SJCRH30 (cell line): ENCODE measurements at regions not wholly inside any gene's neighbourhood (a gene's known extent, or its start where the extent isn't known, plus 50 kb on each side); places are given as distances from the start of the nearest gene placed in this dataset.

ENCODE experiments used
- DNase-seq, 2 experiments: peaks; one replicate each; pipeline ENCODE4 v3.0.0-alpha.2; 2015 to 2020
- H3K27ac ChIP-seq: fragments of 250-450 bp; sonication (Bioruptor Pico); 2 replicates; pipeline ENCODE4 v1.5.1; 2020; ENCODE audit warnings: mild to moderate bottlenecking, moderate library complexity
- H3K27me3 ChIP-seq: fragments of 250-450 bp; sonication (Bioruptor Pico); 2 replicates; pipeline ENCODE4 v1.5.1; 2020; ENCODE audit warnings: mild to moderate bottlenecking, moderate library complexity
- H3K36me3 ChIP-seq: fragments of 250-450 bp; sonication (Bioruptor Pico); 2 replicates; pipeline ENCODE4 v1.5.1; 2020; ENCODE audit warnings: mild to moderate bottlenecking, moderate library complexity
- H3K4me1 ChIP-seq: fragments of 250-450 bp; sonication (Bioruptor Pico); 2 replicates; pipeline ENCODE4 v1.5.1; 2020; ENCODE audit warnings: mild to moderate bottlenecking, moderate library complexity
- H3K4me3 ChIP-seq: fragments of 250-450 bp; sonication (Bioruptor Pico); 2 replicates; pipeline ENCODE4 v1.5.1; 2020; ENCODE audit warnings: mild to moderate bottlenecking, moderate library complexity
- H3K9me3 ChIP-seq: fragments of 250-450 bp; sonication (Bioruptor Pico); replicated peaks from 2 replicates; pipeline ENCODE4 v1.5.1; 2020; ENCODE audit warnings: mild to moderate bottlenecking, moderate library complexity

DNA sequence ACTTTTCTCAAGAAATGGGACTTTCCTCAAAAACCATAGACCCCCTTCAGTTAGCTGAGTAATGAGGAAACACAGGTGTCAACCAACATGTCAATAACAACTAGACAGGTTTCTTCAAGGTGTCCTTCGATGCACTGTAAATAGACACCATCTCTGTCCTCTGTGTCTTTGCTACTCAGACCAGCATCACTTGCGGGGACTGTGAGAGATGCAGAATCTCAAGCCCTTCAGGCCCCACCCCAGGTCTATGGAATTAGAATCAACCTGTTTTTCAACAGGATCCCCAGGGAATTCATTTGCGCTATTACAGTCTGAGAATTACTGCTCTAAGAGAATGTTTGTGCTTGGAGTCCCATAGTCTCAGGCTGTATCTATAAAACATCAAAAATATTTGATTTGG, 469.9 kb downstream of the COG6 start:
- Histone ChIP-seq H3K27me3 (no peaks in the 10 kb centered on the region), H3K4me1 (peaks cover 20% of the 10 kb centered on the region), H3K27ac (no peak overlapping the region), H3K36me3 (no peaks in the 10 kb centered on the region), H3K4me3 (no peak overlapping the region), H3K9me3 (no peaks in the 10 kb centered on the region)
- DNase-seq: no peak

DNA sequence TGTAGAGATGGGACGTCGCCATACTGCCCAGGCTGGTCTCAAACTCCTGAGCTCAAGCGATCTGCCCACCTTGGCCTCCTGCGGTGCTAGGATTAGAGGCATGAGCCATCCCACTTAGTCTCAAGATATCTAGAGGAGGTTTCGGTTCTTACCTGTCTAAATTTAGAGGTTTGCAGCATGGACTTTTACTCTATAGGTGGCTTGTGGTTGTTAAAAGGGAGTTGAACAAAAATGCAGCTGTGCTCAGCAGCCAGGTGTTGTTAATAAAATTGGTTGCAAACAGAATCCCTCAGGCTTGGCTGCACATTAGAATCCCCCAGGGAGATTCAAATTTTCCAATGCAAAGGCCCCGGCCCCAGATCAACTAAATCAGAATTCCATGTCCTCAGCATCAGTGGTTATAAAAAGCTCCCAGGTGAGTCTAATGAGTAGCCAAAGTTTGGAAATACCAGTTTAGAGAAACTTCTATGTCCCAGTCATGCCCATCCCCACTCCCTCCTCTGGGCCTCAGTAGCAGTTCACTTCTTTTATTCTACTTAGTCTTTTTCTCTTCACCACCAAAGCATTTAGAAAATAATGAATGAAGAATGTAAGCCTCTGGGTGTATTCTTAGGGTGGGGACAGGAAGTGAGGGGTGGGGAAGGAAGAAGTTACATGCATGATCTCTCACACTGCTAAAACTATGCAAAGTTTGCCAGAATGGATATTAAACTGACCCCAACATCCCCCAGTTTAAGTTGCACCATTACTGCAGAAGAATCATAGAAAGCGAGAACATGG, 471.0 kb downstream of the COG6 start:
- H3K9me3 ChIP-seq: no peaks in the 10 kb centered on the region
- no peak for DNase-seq
- peaks cover 15% of the 10 kb centered on the region for H3K4me1 ChIP-seq
- no peaks in the 10 kb centered on the region for H3K27me3 ChIP-seq
- H3K36me3 ChIP-seq: no peaks in the 10 kb centered on the region
- H3K27ac ChIP-seq: no peak overlapping the region
- no peak overlapping the region for H3K4me3 ChIP-seq

GRCh38 chr13:40127476-40127875, 472.0 kb downstream of the COG6 start:
- Histone ChIP-seq H3K4me3 (no peak overlapping the region), H3K4me1 (peaks cover 5% of the 10 kb centered on the region), H3K9me3 (no peaks in the 10 kb centered on the region), H3K27me3 (no peaks in the 10 kb centered on the region), H3K27ac (no peak overlapping the region), H3K36me3 (no peaks in the 10 kb centered on the region)
- DNase-seq: no peak

DNA sequence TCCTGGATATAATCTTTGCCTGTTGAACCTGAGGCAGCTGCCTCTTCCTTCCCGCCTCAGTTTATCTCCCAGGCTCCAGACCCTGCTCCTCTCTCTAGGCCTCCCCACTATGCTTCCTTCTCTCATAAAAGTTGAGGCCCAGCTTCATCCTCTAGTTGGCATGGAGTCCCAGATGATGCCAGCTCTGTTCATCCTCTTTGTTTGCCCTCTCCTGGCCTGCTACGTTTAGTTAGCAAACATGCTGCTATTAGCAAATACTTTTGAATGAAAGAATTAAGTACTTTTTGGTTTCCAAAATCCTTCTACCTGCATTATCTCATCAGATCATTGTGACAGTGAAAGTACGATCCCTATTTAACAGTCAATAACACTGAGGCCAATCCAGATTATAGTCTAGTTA, 472.5 kb downstream of the COG6 start:
- peaks cover 4% of the 10 kb centered on the region; the same call in 1 of the 2 replicates for H3K4me1 ChIP-seq
- H3K9me3 ChIP-seq: no peaks in the 10 kb centered on the region
- H3K27me3 ChIP-seq: no peaks in the 10 kb centered on the region
- H3K36me3 ChIP-seq: no peaks in the 10 kb centered on the region
- no peak for DNase-seq
- no peak overlapping the region for H3K4me3 ChIP-seq
- H3K27ac ChIP-seq: no peak overlapping the region

- DNase-seq: no peak
- Histone ChIP-seq H3K27ac (no peak overlapping the region), H3K4me3 (no peak overlapping the region), H3K27me3 (no peaks in the 10 kb centered on the region), H3K4me1 (no peaks in the 10 kb centered on the region), H3K9me3 (no peaks in the 10 kb centered on the region), H3K36me3 (no peaks in the 10 kb centered on the region)
These were observed 474.0 kb downstream of the COG6 start for GRCh38 chr13:40129467-40129866.

DNA sequence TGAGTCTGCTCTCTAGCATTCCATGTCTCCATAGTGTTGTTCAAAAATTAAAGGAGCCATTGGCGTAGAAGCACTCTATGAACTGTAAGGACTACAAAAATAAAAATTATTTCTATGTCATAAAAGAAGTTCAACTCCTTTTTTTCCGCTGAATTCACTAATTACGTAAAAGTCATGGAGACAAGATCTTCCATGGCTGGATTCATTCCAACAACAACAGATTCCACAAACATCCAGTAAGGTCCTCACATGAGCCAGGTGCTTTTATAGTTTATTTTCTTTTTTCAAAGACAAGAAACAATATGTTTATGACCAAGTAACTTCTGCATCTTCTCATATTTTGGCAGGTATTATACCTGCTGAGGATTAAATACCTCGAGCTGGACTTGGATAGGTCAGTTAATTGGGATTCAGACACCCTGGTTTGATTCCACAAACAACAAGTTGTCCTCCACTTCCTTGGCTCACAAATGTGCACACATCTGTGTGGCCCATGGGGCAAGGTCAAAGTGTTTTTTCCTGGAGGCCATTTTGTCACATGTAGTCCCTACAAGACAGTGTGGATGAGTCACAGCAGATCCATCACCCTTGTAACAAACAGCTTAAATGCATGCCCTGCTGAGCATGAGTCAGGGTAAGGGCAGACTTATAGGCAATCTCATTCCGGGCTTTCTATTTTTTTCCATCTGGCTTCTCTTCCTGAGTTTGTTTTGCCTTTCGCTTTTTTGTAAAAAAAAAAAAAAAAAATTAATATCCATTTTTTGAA, 475.6 kb downstream of the COG6 start:
- Histone ChIP-seq H3K36me3 (no peaks in the 10 kb centered on the region), H3K27me3 (no peaks in the 10 kb centered on the region), H3K4me1 (no peaks in the 10 kb centered on the region), H3K27ac (no peak overlapping the region), H3K9me3 (no peaks in the 10 kb centered on the region), H3K4me3 (no peak overlapping the region)
- no peak for DNase-seq

- Histone ChIP-seq H3K4me1 (no peaks in the 10 kb centered on the region), H3K4me3 (no peak overlapping the region), H3K27ac (no peak overlapping the region), H3K36me3 (no peaks in the 10 kb centered on the region), H3K9me3 (no peaks in the 10 kb centered on the region), H3K27me3 (no peaks in the 10 kb centered on the region)
- no peak for DNase-seq
These were observed 476.8 kb downstream of the COG6 start for GRCh38 chr13:40132249-40132648.

- no peak overlapping the region for H3K4me3 ChIP-seq
- H3K27ac ChIP-seq: no peak overlapping the region
- DNase-seq: no peak
- no peaks in the 10 kb centered on the region for H3K9me3 ChIP-seq
- H3K36me3 ChIP-seq: no peaks in the 10 kb centered on the region
- H3K27me3 ChIP-seq: no peaks in the 10 kb centered on the region
- H3K4me1 ChIP-seq: no peaks in the 10 kb centered on the region
These were observed 481.4 kb downstream of the COG6 start for GRCh38 chr13:40136896-40137295.

GRCh38 chr13:40137400-40137799, 481.9 kb downstream of the COG6 start:
- Histone ChIP-seq H3K27me3 (no peaks in the 10 kb centered on the region), H3K9me3 (no peaks in the 10 kb centered on the region), H3K4me1 (no peaks in the 10 kb centered on the region; the same call in 1 of the 2 replicates), H3K27ac (no peak overlapping the region), H3K36me3 (no peaks in the 10 kb centered on the region), H3K4me3 (no peak overlapping the region)
- DNase-seq: no peak

GRCh38 chr13:40139896-40140520, 484.5 kb downstream of the COG6 start:
- Histone ChIP-seq H3K9me3 (no peaks in the 10 kb centered on the region), H3K4me1 (no peaks in the 10 kb centered on the region; the same call in 1 of the 2 replicates), H3K27ac (no peak overlapping the region), H3K27me3 (no peaks in the 10 kb centered on the region), H3K4me3 (no peak overlapping the region), H3K36me3 (no peaks in the 10 kb centered on the region)
- no peak for DNase-seq

- no peak for DNase-seq
- no peaks in the 10 kb centered on the region for H3K9me3 ChIP-seq
- H3K4me1 ChIP-seq: no peaks in the 10 kb centered on the region; the same call in 1 of the 2 replicates
- H3K4me3 ChIP-seq: no peak overlapping the region
- no peaks in the 10 kb centered on the region for H3K36me3 ChIP-seq
- no peak overlapping the region for H3K27ac ChIP-seq
- no peaks in the 10 kb centered on the region for H3K27me3 ChIP-seq
These were observed 486.5 kb downstream of the COG6 start for GRCh38 chr13:40141859-40142555.

GRCh38 chr13:40143106-40143505, 487.6 kb downstream of the COG6 start:
- Histone ChIP-seq H3K4me3 (no peak overlapping the region), H3K27ac (no peak overlapping the region), H3K4me1 (no peaks in the 10 kb centered on the region; the same call in 1 of the 2 replicates), H3K36me3 (no peaks in the 10 kb centered on the region), H3K9me3 (no peaks in the 10 kb centered on the region), H3K27me3 (no peaks in the 10 kb centered on the region)
- no peak for DNase-seq

DNA sequence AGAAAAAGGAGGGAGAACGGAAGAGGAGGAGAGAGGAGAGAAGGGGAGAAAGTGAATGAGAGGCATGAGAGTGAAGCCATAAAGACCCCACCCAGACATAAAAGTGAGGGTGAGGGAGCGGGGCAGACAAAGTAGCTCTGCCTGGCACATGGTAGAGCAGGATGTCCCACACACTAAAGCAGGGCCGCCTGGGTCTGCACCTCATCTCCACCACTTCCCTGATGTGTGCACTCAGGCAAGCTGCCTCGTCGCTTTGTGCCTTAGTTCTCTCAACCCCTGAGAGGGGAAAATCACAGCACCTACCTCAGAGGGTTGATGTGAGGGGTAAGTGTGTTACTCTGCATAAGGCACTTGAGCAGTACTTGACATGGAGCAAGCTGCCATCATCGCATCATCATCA, 488.1 kb downstream of the COG6 start:
- no peak overlapping the region for H3K4me3 ChIP-seq

GRCh38 chr13:40145139-40145538, 489.7 kb downstream of the COG6 start:
- Histone ChIP-seq H3K36me3 (no peaks in the 10 kb centered on the region), H3K27ac (no peak overlapping the region), H3K4me1 (no peaks in the 10 kb centered on the region; the same call in 1 of the 2 replicates), H3K27me3 (no peaks in the 10 kb centered on the region), H3K4me3 (no peak overlapping the region), H3K9me3 (no peaks in the 10 kb centered on the region)
- no peak for DNase-seq

More for the DNA sequence above, 488.1 kb downstream of the COG6 start:
- Histone ChIP-seq H3K9me3 (no peaks in the 10 kb centered on the region), H3K36me3 (no peaks in the 10 kb centered on the region), H3K27me3 (no peaks in the 10 kb centered on the region), H3K27ac (no peak overlapping the region), H3K4me1 (no peaks in the 10 kb centered on the region; the same call in 1 of the 2 replicates)
- no peak for DNase-seq
